Peyer's patch (tissue), 4 donors: ENCODE measurements at regions not wholly inside any gene's neighbourhood (a gene's known extent, or its start where the extent isn't known, plus 50 kb on each side); places are given as distances from the start of the nearest gene placed in this dataset.

Source experiments
- POLR2A ChIP-seq, 2 donors: fragments of 450-650 bp; IDR thresholded peaks; one replicate each; pipeline ENCODE4 v1.5.1; 2017; ENCODE audit warnings: antibody characterized with exemption in 2 of 2, mild to moderate bottlenecking in 2 of 2, moderate library complexity in 2 of 2
- TF ChIP-seq, protein P1 (sequence below), 6 experiments: fragments of 450-650 bp in 4 of 6; fragments of 200-600 bp in 2 of 6; sonication (generic) in 1 of 6; IDR thresholded peaks; one replicate each; pipeline ENCODE4 v1.5.1; 2017 to 2019; ENCODE audit warnings: antibody characterized with exemption in 6 of 6, mild to moderate bottlenecking in 3 of 6, moderate library complexity in 1 of 6

DNA sequence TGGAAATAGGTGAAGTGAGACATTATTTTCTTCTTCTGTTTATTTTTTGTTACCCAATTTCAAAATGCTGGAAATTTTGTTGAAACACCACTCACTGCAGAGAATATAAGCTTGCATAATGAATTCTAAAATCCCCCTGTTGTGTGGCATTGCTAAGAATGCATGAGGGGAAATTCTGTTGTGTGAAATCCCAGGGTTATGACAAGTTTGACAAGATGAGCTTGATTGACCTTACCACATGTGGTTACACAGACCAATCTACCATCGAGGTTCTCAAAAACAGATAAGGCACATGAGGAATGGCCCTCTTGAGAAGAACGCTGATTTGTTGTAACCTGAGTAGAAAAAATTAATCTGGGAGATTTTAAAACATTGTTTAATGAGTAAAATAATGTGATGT, 261.6 kb upstream of the MMADHC start:
- TF ChIP-seq, protein P1, sequence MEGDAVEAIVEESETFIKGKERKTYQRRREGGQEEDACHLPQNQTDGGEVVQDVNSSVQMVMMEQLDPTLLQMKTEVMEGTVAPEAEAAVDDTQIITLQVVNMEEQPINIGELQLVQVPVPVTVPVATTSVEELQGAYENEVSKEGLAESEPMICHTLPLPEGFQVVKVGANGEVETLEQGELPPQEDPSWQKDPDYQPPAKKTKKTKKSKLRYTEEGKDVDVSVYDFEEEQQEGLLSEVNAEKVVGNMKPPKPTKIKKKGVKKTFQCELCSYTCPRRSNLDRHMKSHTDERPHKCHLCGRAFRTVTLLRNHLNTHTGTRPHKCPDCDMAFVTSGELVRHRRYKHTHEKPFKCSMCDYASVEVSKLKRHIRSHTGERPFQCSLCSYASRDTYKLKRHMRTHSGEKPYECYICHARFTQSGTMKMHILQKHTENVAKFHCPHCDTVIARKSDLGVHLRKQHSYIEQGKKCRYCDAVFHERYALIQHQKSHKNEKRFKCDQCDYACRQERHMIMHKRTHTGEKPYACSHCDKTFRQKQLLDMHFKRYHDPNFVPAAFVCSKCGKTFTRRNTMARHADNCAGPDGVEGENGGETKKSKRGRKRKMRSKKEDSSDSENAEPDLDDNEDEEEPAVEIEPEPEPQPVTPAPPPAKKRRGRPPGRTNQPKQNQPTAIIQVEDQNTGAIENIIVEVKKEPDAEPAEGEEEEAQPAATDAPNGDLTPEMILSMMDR (IDR thresholded peaks at IDR 0.05) = no peak
- no peak for TF ChIP-seq POLR2A (IDR thresholded peaks at IDR 0.05)
